A549 (cell line): ENCODE measurements at regions not wholly inside any gene's neighbourhood (a gene's known extent, or its start where the extent isn't known, plus 50 kb on each side); places are given as distances from the start of the nearest gene placed in this dataset.

Source experiments
- POLR2A ChIP-seq: IDR thresholded peaks from 2 replicates; pipeline ENCODE4 v1.6.1; 2012; ENCODE audit warnings: mild to moderate bottlenecking, low read length
- TF ChIP-seq, protein P1 (sequence below): fragments of >200 bp; sonication (Bioruptor Twin); formaldehyde crosslinking; IDR thresholded peaks from 3 replicates; pipeline ENCODE4 v1.5.1; 2016

DNA sequence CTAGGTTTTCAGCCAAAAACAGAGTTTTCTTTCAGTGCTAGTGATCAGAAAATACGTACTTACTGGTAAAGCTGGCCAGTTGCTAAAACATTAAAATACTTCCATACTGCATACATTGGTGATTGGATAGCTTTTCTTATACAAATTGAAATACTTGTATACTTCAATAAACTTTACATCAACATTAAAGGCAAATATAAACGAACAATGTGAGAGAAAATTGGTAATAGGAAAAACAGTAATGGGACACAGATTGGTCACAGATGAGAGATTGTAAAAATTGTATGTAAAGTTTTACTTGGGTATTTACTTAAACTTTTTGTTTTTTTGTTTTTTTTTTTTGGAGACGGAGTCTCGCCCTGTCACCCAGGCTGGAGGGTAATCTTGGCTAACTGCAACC lies 391.7 kb downstream of the TFEC start:
- no peak for TF ChIP-seq POLR2A
- TF ChIP-seq, protein P1, sequence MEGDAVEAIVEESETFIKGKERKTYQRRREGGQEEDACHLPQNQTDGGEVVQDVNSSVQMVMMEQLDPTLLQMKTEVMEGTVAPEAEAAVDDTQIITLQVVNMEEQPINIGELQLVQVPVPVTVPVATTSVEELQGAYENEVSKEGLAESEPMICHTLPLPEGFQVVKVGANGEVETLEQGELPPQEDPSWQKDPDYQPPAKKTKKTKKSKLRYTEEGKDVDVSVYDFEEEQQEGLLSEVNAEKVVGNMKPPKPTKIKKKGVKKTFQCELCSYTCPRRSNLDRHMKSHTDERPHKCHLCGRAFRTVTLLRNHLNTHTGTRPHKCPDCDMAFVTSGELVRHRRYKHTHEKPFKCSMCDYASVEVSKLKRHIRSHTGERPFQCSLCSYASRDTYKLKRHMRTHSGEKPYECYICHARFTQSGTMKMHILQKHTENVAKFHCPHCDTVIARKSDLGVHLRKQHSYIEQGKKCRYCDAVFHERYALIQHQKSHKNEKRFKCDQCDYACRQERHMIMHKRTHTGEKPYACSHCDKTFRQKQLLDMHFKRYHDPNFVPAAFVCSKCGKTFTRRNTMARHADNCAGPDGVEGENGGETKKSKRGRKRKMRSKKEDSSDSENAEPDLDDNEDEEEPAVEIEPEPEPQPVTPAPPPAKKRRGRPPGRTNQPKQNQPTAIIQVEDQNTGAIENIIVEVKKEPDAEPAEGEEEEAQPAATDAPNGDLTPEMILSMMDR, result no peak
